GM19328 (cell line): ENCODE measurements at regions not wholly inside any gene's neighbourhood (a gene's known extent, or its start where the extent isn't known, plus 50 kb on each side); places are given as distances from the start of the nearest gene placed in this dataset.
"Not testable (repeated sequence)": the region's sequence is repeated elsewhere in the genome, so short reads cannot be mapped to it uniquely, and the experiment has no call there.

Experiments
- ATAC-seq: cut with Tn5 transposase; IDR thresholded peaks from one replicate; pipeline ENCODE4 v1.9.1; 2021; ENCODE audit warnings: mild to moderate bottlenecking, moderate library complexity; ENCODE audit not compliant: unreplicated experiment

GRCh38 chr1:66455446-66455845 lies 78.5 kb upstream of the SGIP1 start:
- ATAC-seq: no peak

- ATAC-seq: no peak
Measured at GRCh38 chr1:66460776-66461175, 73.2 kb upstream of the SGIP1 start.

- no peak for ATAC-seq
Measured at GRCh38 chr1:66462313-66462712, 71.6 kb upstream of the SGIP1 start.

GRCh38 chr1:66464351-66464750 lies 69.6 kb upstream of the SGIP1 start:
- ATAC-seq: no peak

- no peak for ATAC-seq
Measured at GRCh38 chr1:66464802-66465201, 69.2 kb upstream of the SGIP1 start.

GRCh38 chr1:66466695-66467094 lies 67.3 kb upstream of the SGIP1 start:
- not testable (repeated sequence) for ATAC-seq

GRCh38 chr1:66468722-66469121 lies 65.2 kb upstream of the SGIP1 start:
- ATAC-seq: no peak

- no peak for ATAC-seq
Measured at GRCh38 chr1:66475940-66476339, 58.0 kb upstream of the SGIP1 start.

- ATAC-seq: no peak
Measured at GRCh38 chr1:66476774-66477173, 57.2 kb upstream of the SGIP1 start.

GRCh38 chr1:66478116-66478515 lies 55.8 kb upstream of the SGIP1 start:
- no peak for ATAC-seq

- ATAC-seq: no peak
Measured at GRCh38 chr1:66480162-66480561, 53.8 kb upstream of the SGIP1 start.

- ATAC-seq: not testable (repeated sequence)
Measured at GRCh38 chr1:66481215-66481614, 52.7 kb upstream of the SGIP1 start.
